Naive B cell (primary cell): ENCODE measurements at regions not wholly inside any gene's neighbourhood (a gene's known extent, or its start where the extent isn't known, plus 50 kb on each side); places are given as distances from the start of the nearest gene placed in this dataset.
"Not testable (repeated sequence)": the region's sequence is repeated elsewhere in the genome, so short reads cannot be mapped to it uniquely, and the experiment has no call there.

ENCODE experiments used
- ATAC-seq, 2 donors: fragments of 150-1000 bp; cut with Tn5 transposase; 2 replicates each; pipeline ENCODE4 v1.10.0; 2021; ENCODE audit warnings: low read depth in 2 of 2, mild to moderate bottlenecking in 2 of 2, moderate library complexity in 2 of 2
- DNase-seq: peaks from one replicate; pipeline ENCODE4 v3.0.0; 2022
- H3K27ac Mint-ChIP-seq, 6 donors: one replicate each; pipeline ENCODE4 v1.8.0; 2020 to 2022; ENCODE audit warnings: mild to moderate bottlenecking in 6 of 6, mixed read lengths in 6 of 6, moderate library complexity in 5 of 6, inconsistent platforms in 2 of 6
- H3K27me3 Mint-ChIP-seq, 3 donors: one replicate each; pipeline ENCODE4 v1.8.0; 2021 to 2022; ENCODE audit warnings: mixed read lengths in 3 of 3, mild to moderate bottlenecking in 1 of 3
- H3K36me3 Mint-ChIP-seq, 2 donors: one replicate each; pipeline ENCODE4 v1.8.0; 2020 to 2022; ENCODE audit warnings: mixed read lengths in 2 of 2, inconsistent platforms in 1 of 2, mild to moderate bottlenecking in 1 of 2
- H3K4me1 Mint-ChIP-seq, 3 donors: one replicate each; pipeline ENCODE4 v1.8.0; 2020 to 2022; ENCODE audit warnings: mixed read lengths in 3 of 3, inconsistent platforms in 1 of 3, mild to moderate bottlenecking in 1 of 3, moderate library complexity in 1 of 3
- H3K4me3 Mint-ChIP-seq, 8 donors: one replicate each; pipeline ENCODE4 v1.8.0; 2020 to 2022; ENCODE audit warnings: mild to moderate bottlenecking in 8 of 8, mixed read lengths in 8 of 8, moderate library complexity in 8 of 8, inconsistent platforms in 2 of 8
- H3K9me3 Mint-ChIP-seq, 7 donors: one replicate each; pipeline ENCODE4 v1.8.0; 2020 to 2022; ENCODE audit warnings: mixed read lengths in 7 of 7, mild to moderate bottlenecking in 5 of 7, inconsistent platforms in 2 of 7, moderate library complexity in 1 of 7

- Mint-ChIP-seq H3K9me3 (no peaks in the 10 kb centered on the region), H3K4me3 (no peak overlapping the region), H3K27me3 (no peaks in the 10 kb centered on the region), H3K36me3 (no peaks in the 10 kb centered on the region), H3K27ac (no peak overlapping the region), H3K4me1 (no peaks in the 10 kb centered on the region)
- DNase-seq (no peak), ATAC-seq (no peak)
Observed at GRCh38 chr14:42994051-42994736, 1387.5 kb downstream of the LRFN5 start.

- peaks cover 0 to 10% (median 2%) of the 10 kb centered on the region in 7 donors for H3K9me3 Mint-ChIP-seq
- H3K27me3 Mint-ChIP-seq: no peaks in the 10 kb centered on the region
- H3K27ac Mint-ChIP-seq: no peak overlapping the region
- no peaks in the 10 kb centered on the region for H3K36me3 Mint-ChIP-seq
- no peak for ATAC-seq
- no peaks in the 10 kb centered on the region for H3K4me1 Mint-ChIP-seq
- no peak overlapping the region for H3K4me3 Mint-ChIP-seq
- DNase-seq: no peak
Observed at GRCh38 chr14:42992930-42993329, 1386.3 kb downstream of the LRFN5 start.

- H3K4me3 Mint-ChIP-seq: no peak overlapping the region
- no peak for ATAC-seq
- no peak for DNase-seq
- no peak overlapping the region for H3K27ac Mint-ChIP-seq
- H3K36me3 Mint-ChIP-seq: no peaks in the 10 kb centered on the region
- H3K9me3 Mint-ChIP-seq: peaks cover 0 to 9% (median 6%) of the 10 kb centered on the region in 7 donors
- no peaks in the 10 kb centered on the region for H3K27me3 Mint-ChIP-seq
- H3K4me1 Mint-ChIP-seq: no peaks in the 10 kb centered on the region
Observed at GRCh38 chr14:42980419-42980818, 1373.7 kb downstream of the LRFN5 start.

- not testable (repeated sequence) for DNase-seq, H3K4me1 Mint-ChIP-seq, H3K9me3 Mint-ChIP-seq, H3K36me3 Mint-ChIP-seq, H3K27ac Mint-ChIP-seq, H3K4me3 Mint-ChIP-seq, H3K27me3 Mint-ChIP-seq, ATAC-seq
Observed at GRCh38 chr14:42973171-42973570, 1366.5 kb downstream of the LRFN5 start.

- H3K36me3 Mint-ChIP-seq: no peaks in the 10 kb centered on the region
- H3K27ac Mint-ChIP-seq: no peak overlapping the region
- H3K9me3 Mint-ChIP-seq: peaks cover 0 to 3% (median 2%) of the 10 kb centered on the region in 7 donors
- H3K4me1 Mint-ChIP-seq: no peaks in the 10 kb centered on the region
- no peaks in the 10 kb centered on the region for H3K27me3 Mint-ChIP-seq
- H3K4me3 Mint-ChIP-seq: no peak overlapping the region
- ATAC-seq (no peak), DNase-seq (no peak)
Observed at GRCh38 chr14:42965512-42965911, 1358.8 kb downstream of the LRFN5 start.

- no peak for DNase-seq
- Mint-ChIP-seq H3K9me3 (peaks cover 0 to 2% (median 0%) of the 10 kb centered on the region in 7 donors), H3K27me3 (no peaks in the 10 kb centered on the region), H3K4me1 (no peaks in the 10 kb centered on the region), H3K4me3 (no peak overlapping the region), H3K27ac (no peak overlapping the region), H3K36me3 (no peaks in the 10 kb centered on the region)
- ATAC-seq: no peak
Observed at GRCh38 chr14:42961509-42961908, 1354.8 kb downstream of the LRFN5 start.

- DNase-seq (no peak), ATAC-seq (no peak)
- H3K36me3 Mint-ChIP-seq: no peaks in the 10 kb centered on the region
- no peaks in the 10 kb centered on the region for H3K27me3 Mint-ChIP-seq
- H3K4me3 Mint-ChIP-seq: no peak overlapping the region
- H3K4me1 Mint-ChIP-seq: no peaks in the 10 kb centered on the region
- H3K27ac Mint-ChIP-seq: no peak overlapping the region
- peaks cover 0 to 9% (median 2%) of the 10 kb centered on the region in 7 donors for H3K9me3 Mint-ChIP-seq
Observed at GRCh38 chr14:42950363-42950762, 1343.7 kb downstream of the LRFN5 start.

- Mint-ChIP-seq H3K27me3 (no peaks in the 10 kb centered on the region), H3K9me3 (peaks cover 0 to 9% (median 3%) of the 10 kb centered on the region in 7 donors), H3K27ac (no peak overlapping the region), H3K4me3 (no peak overlapping the region), H3K36me3 (no peaks in the 10 kb centered on the region), H3K4me1 (no peaks in the 10 kb centered on the region)
- ATAC-seq: no peak
- DNase-seq: no peak
Observed at GRCh38 chr14:42947991-42948390, 1341.3 kb downstream of the LRFN5 start.

- DNase-seq (no peak), ATAC-seq (no peak)
- Mint-ChIP-seq H3K36me3 (no peaks in the 10 kb centered on the region), H3K9me3 (peaks cover 0 to 4% (median 0%) of the 10 kb centered on the region in 7 donors), H3K27ac (no peak overlapping the region), H3K27me3 (no peaks in the 10 kb centered on the region), H3K4me1 (no peaks in the 10 kb centered on the region), H3K4me3 (no peak overlapping the region)
Observed at GRCh38 chr14:42944284-42944683, 1337.6 kb downstream of the LRFN5 start.

GRCh38 chr14:42931308-42931707 is 1324.6 kb downstream of the LRFN5 start:
- Mint-ChIP-seq H3K4me3 (no peak overlapping the region), H3K9me3 (peaks cover 0 to 1% (median 0%) of the 10 kb centered on the region in 7 donors), H3K4me1 (no peaks in the 10 kb centered on the region), H3K36me3 (no peaks in the 10 kb centered on the region), H3K27me3 (no peaks in the 10 kb centered on the region), H3K27ac (no peak overlapping the region)
- no peak for ATAC-seq
- no peak for DNase-seq

- Mint-ChIP-seq H3K9me3 (peaks cover 0 to 4% (median 0%) of the 10 kb centered on the region in 7 donors), H3K27ac (no peak overlapping the region), H3K36me3 (no peaks in the 10 kb centered on the region), H3K4me1 (no peaks in the 10 kb centered on the region), H3K27me3 (no peaks in the 10 kb centered on the region), H3K4me3 (no peak overlapping the region)
- DNase-seq (no peak), ATAC-seq (no peak)
Observed at GRCh38 chr14:42929806-42930480, 1323.3 kb downstream of the LRFN5 start.

GRCh38 chr14:42927313-42927712 is 1320.6 kb downstream of the LRFN5 start:
- DNase-seq (no peak), ATAC-seq (no peak)
- Mint-ChIP-seq H3K4me3 (no peak overlapping the region), H3K27ac (no peak overlapping the region), H3K27me3 (no peaks in the 10 kb centered on the region), H3K4me1 (no peaks in the 10 kb centered on the region), H3K36me3 (no peaks in the 10 kb centered on the region), H3K9me3 (peaks cover 0 to 8% (median 4%) of the 10 kb centered on the region in 7 donors)

GRCh38 chr14:42921901-42922300 is 1315.2 kb downstream of the LRFN5 start:
- no peaks in the 10 kb centered on the region for H3K27me3 Mint-ChIP-seq
- H3K9me3 Mint-ChIP-seq: peaks cover 2 to 8% (median 5%) of the 10 kb centered on the region in 7 donors
- ATAC-seq: no peak
- no peak overlapping the region for H3K27ac Mint-ChIP-seq
- H3K4me3 Mint-ChIP-seq: no peak overlapping the region
- no peaks in the 10 kb centered on the region for H3K36me3 Mint-ChIP-seq
- H3K4me1 Mint-ChIP-seq: no peaks in the 10 kb centered on the region
- no peak for DNase-seq

GRCh38 chr14:42918615-42919014 is 1311.9 kb downstream of the LRFN5 start:
- Mint-ChIP-seq H3K36me3 (no peaks in the 10 kb centered on the region), H3K4me1 (no peaks in the 10 kb centered on the region), H3K9me3 (peaks cover 0 to 10% (median 5%) of the 10 kb centered on the region in 7 donors), H3K27ac (peak overlapping the region in 1 of 6 donors; percentile 21), H3K27me3 (no peaks in the 10 kb centered on the region), H3K4me3 (no peak overlapping the region)
- DNase-seq (no peak), ATAC-seq (no peak)
